Nephron progenitor cell (in vitro differentiated cells): ENCODE measurements at regions not wholly inside any gene's neighbourhood (a gene's known extent, or its start where the extent isn't known, plus 50 kb on each side); places are given as distances from the start of the nearest gene placed in this dataset.
A peak's percentile ranks its signal among the peaks of the same experiment; 100 is the strongest.

ENCODE experiments used
- DNase-seq: peaks from one replicate; pipeline ENCODE4 v3.0.0; 2021
- H3K27ac Mint-ChIP-seq: 2 replicates; pipeline ENCODE4 v1.8.0; 2021; ENCODE audit warnings: mild to moderate bottlenecking, moderate library complexity, mixed read lengths
- H3K27me3 Mint-ChIP-seq: 2 replicates; pipeline ENCODE4 v1.8.0; 2021; ENCODE audit warnings: mild to moderate bottlenecking, low read depth, mixed read lengths; ENCODE audit not compliant: poor library complexity
- H3K36me3 Mint-ChIP-seq: 2 replicates; pipeline ENCODE4 v1.8.0; 2021; ENCODE audit warnings: low read depth, mixed read lengths
- H3K4me1 Mint-ChIP-seq: 2 replicates; pipeline ENCODE4 v1.8.0; 2021; ENCODE audit warnings: mixed read lengths
- H3K4me3 Mint-ChIP-seq: 2 replicates; pipeline ENCODE4 v1.8.0; 2021; ENCODE audit warnings: mild to moderate bottlenecking, moderate library complexity, mixed read lengths
- H3K9me3 Mint-ChIP-seq: 2 replicates; pipeline ENCODE4 v1.8.0; 2021; ENCODE audit warnings: mild to moderate bottlenecking, moderate library complexity, mixed read lengths
- TF ChIP-seq, protein P1 (sequence below): fragments of 200-600 bp; sonication (generic); IDR thresholded peaks from 2 replicates; pipeline ENCODE4 v1.5.0; 2021; ENCODE audit warnings: antibody characterized with exemption

- TF ChIP-seq, protein P1, sequence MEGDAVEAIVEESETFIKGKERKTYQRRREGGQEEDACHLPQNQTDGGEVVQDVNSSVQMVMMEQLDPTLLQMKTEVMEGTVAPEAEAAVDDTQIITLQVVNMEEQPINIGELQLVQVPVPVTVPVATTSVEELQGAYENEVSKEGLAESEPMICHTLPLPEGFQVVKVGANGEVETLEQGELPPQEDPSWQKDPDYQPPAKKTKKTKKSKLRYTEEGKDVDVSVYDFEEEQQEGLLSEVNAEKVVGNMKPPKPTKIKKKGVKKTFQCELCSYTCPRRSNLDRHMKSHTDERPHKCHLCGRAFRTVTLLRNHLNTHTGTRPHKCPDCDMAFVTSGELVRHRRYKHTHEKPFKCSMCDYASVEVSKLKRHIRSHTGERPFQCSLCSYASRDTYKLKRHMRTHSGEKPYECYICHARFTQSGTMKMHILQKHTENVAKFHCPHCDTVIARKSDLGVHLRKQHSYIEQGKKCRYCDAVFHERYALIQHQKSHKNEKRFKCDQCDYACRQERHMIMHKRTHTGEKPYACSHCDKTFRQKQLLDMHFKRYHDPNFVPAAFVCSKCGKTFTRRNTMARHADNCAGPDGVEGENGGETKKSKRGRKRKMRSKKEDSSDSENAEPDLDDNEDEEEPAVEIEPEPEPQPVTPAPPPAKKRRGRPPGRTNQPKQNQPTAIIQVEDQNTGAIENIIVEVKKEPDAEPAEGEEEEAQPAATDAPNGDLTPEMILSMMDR, result no peak
- no peaks in the 10 kb centered on the region for H3K27me3 Mint-ChIP-seq
- H3K9me3 Mint-ChIP-seq, result no peaks in the 10 kb centered on the region
- no peaks in the 10 kb centered on the region for H3K36me3 Mint-ChIP-seq
- DNase-seq, result no peak
- H3K4me1 Mint-ChIP-seq, result no peaks in the 10 kb centered on the region
- no peak overlapping the region for H3K4me3 Mint-ChIP-seq
- H3K27ac Mint-ChIP-seq, result no peak overlapping the region
These were observed 228.1 kb upstream of the HAND2 start for GRCh38 chr4:173758132-173758531.

DNA sequence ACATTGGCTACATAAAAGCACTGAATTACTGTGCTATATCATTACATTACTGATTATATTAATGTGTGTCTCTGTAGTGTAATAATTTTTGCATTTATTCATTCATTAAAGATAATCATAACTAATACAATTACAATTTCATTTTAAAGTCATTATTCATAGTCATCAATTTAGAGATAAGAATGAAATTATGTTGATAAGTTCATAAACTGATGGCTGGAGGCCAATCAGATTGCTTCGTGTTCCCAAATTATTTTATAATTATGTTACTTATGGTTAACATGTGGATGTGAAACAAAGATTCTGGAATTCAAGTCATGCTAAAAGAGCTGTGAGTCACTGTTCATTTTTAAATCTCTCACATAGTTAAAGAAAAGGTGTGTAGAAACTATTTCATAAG is 223.4 kb upstream of the HAND2 start:
- Mint-ChIP-seq H3K27ac (no peak overlapping the region), H3K4me3 (no peak overlapping the region), H3K9me3 (no peaks in the 10 kb centered on the region), H3K4me1 (no peaks in the 10 kb centered on the region), H3K36me3 (no peaks in the 10 kb centered on the region), H3K27me3 (peaks cover 3% of the 10 kb centered on the region)
- DNase-seq, result no peak
- TF ChIP-seq, protein P1, result no peak

DNA sequence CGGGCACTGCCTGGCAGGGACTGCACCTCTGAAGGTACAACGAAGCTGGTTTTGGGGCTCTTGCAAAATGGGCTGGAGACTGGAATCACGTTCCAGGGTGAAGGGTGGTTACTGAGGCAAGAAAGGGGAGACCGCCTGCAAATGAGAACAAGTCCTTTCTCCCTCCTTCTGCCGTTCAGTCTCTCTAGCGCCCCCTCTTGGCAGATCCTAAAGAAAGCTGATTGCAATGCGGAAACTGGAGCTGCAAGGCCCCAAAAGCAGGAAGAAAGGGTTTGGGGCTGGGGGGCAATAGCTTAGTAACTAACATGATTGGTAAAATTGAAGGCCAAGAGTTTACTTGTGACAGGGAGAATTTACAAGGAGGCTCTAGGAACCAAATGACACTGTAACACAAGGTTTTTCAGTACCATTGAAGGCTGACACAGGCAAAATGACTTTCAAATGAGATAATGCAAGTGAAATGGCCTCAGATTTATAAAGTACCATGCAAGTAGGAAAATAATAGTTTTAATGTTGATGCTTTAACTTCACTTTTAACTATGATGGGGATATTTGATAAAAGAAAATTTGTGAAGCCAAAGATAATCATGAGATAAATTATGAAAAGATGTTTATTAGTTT is 222.7 kb upstream of the HAND2 start:
- TF ChIP-seq, protein P1, result peak; percentile 53
- H3K4me3 Mint-ChIP-seq, result no peak overlapping the region
- H3K27ac Mint-ChIP-seq, result no peak overlapping the region
- H3K36me3 Mint-ChIP-seq, result no peaks in the 10 kb centered on the region
- no peaks in the 10 kb centered on the region for H3K4me1 Mint-ChIP-seq
- peak; percentile 61 for DNase-seq
- peaks cover 3% of the 10 kb centered on the region for H3K27me3 Mint-ChIP-seq
- no peaks in the 10 kb centered on the region for H3K9me3 Mint-ChIP-seq

DNA sequence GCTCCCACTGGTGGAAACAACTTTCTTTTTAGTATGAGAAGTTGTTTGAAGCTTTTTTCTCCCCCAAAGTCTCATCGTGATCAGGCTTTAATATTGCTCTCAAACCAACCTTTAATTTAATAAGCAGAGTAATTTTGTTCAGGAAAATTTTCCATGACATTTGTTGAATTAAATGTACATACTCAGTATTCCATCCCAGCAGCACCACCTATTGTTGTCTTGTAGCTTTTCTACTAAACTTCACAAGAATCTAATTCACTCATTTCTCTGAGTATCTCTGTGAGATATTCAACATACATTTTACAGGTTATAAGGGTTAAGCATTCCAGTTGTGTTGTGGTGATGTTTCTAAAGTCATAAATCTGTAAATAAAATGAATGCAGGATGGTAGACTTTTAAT is 218.3 kb upstream of the HAND2 start:
- TF ChIP-seq, protein P1, result no peak
- Mint-ChIP-seq H3K4me1 (no peaks in the 10 kb centered on the region), H3K27me3 (peaks cover 8% of the 10 kb centered on the region), H3K4me3 (no peak overlapping the region), H3K27ac (no peak overlapping the region), H3K9me3 (no peaks in the 10 kb centered on the region), H3K36me3 (no peaks in the 10 kb centered on the region)
- DNase-seq, result no peak

DNA sequence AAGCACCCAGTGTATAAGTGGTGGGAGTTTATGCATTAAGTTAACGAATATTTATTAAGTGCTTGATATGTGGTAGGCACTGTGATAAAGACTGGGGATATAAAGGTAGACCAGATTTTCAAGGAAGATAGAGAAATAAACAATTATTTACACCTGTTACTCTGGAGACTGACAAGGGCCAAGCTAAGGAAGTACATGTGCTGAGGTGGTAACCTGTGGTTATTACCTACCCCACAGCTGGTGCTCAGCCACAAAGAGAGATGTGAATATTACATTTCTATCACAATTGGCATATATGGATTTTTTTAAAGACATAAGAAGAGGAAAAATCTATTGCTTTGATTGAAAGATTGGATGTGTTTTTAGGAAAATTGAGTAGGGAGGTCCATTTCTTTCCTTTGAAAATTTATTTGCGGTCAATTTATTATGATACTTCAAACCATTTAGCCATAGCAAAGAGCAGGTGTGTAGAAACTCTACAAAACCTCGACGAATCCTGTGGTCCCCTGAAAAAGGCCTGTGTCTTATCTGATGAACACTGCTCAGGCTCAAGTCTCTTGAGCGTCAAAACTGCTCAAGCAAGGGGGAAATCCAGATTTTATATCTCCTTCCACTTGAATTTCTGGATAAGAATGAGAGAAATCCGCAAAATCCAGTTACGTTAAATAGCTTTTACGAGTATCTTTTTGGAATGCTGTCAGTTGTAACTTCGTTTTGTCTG is 217.7 kb upstream of the HAND2 start:
- DNase-seq, result no peak
- no peaks in the 10 kb centered on the region for H3K9me3 Mint-ChIP-seq
- TF ChIP-seq, protein P1, result no peak
- H3K4me3 Mint-ChIP-seq, result no peak overlapping the region
- no peak overlapping the region for H3K27ac Mint-ChIP-seq
- H3K4me1 Mint-ChIP-seq, result no peaks in the 10 kb centered on the region
- H3K36me3 Mint-ChIP-seq, result no peaks in the 10 kb centered on the region
- H3K27me3 Mint-ChIP-seq, result peaks cover 8% of the 10 kb centered on the region

- DNase-seq, result no peak
- Mint-ChIP-seq H3K36me3 (no peaks in the 10 kb centered on the region), H3K4me1 (no peaks in the 10 kb centered on the region), H3K27me3 (peaks cover 8% of the 10 kb centered on the region), H3K9me3 (no peaks in the 10 kb centered on the region), H3K27ac (no peak overlapping the region), H3K4me3 (no peak overlapping the region)
- TF ChIP-seq, protein P1, result no peak
These were observed 216.4 kb upstream of the HAND2 start for GRCh38 chr4:173746424-173746823.
